ENCODE measurements at regions not wholly inside any gene's neighbourhood (a gene's known extent, or its start where the extent isn't known, plus 50 kb on each side); places are given as distances from the start of the nearest gene placed in this dataset.

GRCh38 chr19:5231857-5232678, 108.5 kb downstream of the PTPRS start:
- H3K79me2 ChIP-seq (ENCODE audit: insufficient read depth, low read length) = no peaks in the 10 kb centered on the region
- FAIRE-seq (no peak), DNase-seq (ENCODE audit: low spot score) (no peak), ATAC-seq (no peak)
- ChIA-PET POLR2A (no interaction called here), CTCF (ENCODE audit: low intra/inter-chr PET ratio, low total read pairs) (no interaction called here)
- H4K20me1 ChIP-seq (ENCODE audit: insufficient read depth, low read length) = no peaks in the 10 kb centered on the region
- no peak overlapping the region for H3K9ac ChIP-seq (ENCODE audit: insufficient read depth, low read depth, low read length)
- no peaks in the 10 kb centered on the region for H3K9me3 ChIP-seq (ENCODE audit: low read length)
- no peaks in the 10 kb centered on the region for H3K4me1 ChIP-seq (ENCODE audit: insufficient read depth, low read length)
- H3K27ac ChIP-seq (ENCODE audit: extremely low read length, insufficient read depth, low read length) = no peak overlapping the region
- no peak overlapping the region for H2AFZ ChIP-seq (ENCODE audit: low read length)
- no peak overlapping the region for H3K4me2 ChIP-seq (ENCODE audit: low read depth, low read length)
- no peaks in the 10 kb centered on the region; a peak in 1 of 5 replicates for H3K36me3 ChIP-seq (replicated peaks in 1 of 2; ENCODE audit: control insufficient read depth in 1 of 2, insufficient read depth in 2 of 2, low read length in 2 of 2)
- TF ChIP-seq POGK (CRISPR knock-in tag; conservative IDR thresholded peaks at IDR 0.05) = no peak
- TF ChIP-seq LCORL (IDR thresholded peaks at IDR 0.05) = peak; percentile 65; the same call in 1 of the 2 replicates
- TF ChIP-seq LCORL (CRISPR knock-in tag; IDR thresholded peaks at IDR 0.05) = no peak
- TF ChIP-seq ZKSCAN1 (IDR thresholded peaks at IDR 0.05; ENCODE audit: low read length) = peak; percentile 98
- TF ChIP-seq CHD4 (IDR thresholded peaks at IDR 0.05; ENCODE audit: borderline replicate concordance, low read length) = 0 out of 2 replicates have a peak, but pooled peaks have one; percentile 19
- TF ChIP-seq HDAC1 (CRISPR knock-in tag; IDR thresholded peaks at IDR 0.05) = no peak
- TF ChIP-seq KDM3A (CRISPR knock-in tag; IDR thresholded peaks at IDR 0.05; ENCODE audit: low read depth) = no peak
- H3K27me3 ChIP-seq (ENCODE audit: control insufficient read depth in 1 of 2, insufficient read depth in 2 of 2, low read length in 2 of 2) = no peaks in the 10 kb centered on the region
- H3K4me3 ChIP-seq (replicated peaks in 1 of 3; ENCODE audit: insufficient read depth in 1 of 3, low read depth in 2 of 3, low read length in 3 of 3) = no peak overlapping the region
- 96% methylated on average over 4 of the region's 5 CpGs for WGBS (ENCODE audit: low lambda C conversion rate)
- no TSS peak for BruUV-seq (replicated peaks)
- intact Hi-C loops (cut with micrococcal nuclease; ENCODE audit: unreplicated experiment) = no loop called here
- in situ Hi-C loops (cut with HindIII; ENCODE audit: extremely low pct_ligation_motif_present, low pct_unique_long_range_greater_than_20kb) = no loop called here

All from HepG2 (cell line).